ENCODE measurements at regions not wholly inside any gene's neighbourhood (a gene's known extent, or its start where the extent isn't known, plus 50 kb on each side); places are given as distances from the start of the nearest gene placed in this dataset.

GRCh38 chr6:167471548-167471930 is 146.7 kb downstream of the TTLL2 start:
- DNase-seq (ENCODE audit: low spot score in 2 of 2): peak in 1 of 2 donors; percentile 68
- intact Hi-C loops (cut with DNase I; ENCODE audit: low total_unique reads): no loop called here
- TF ChIP-seq CTCF (IDR thresholded peaks at IDR 0.05) (no peak), POLR2A (IDR thresholded peaks at IDR 0.05) (no peak)
- no peak overlapping the region for H3K4me3 ChIP-seq (ENCODE audit: low read depth, poor library complexity, severe bottlenecking)
- WGBS, 2 donors: 92 to 94% methylated on average over 10 of the region's 10 CpGs

GRCh38 chr6:167472148-167472547 is 147.3 kb downstream of the TTLL2 start:
- H3K4me3 ChIP-seq (ENCODE audit: low read depth, poor library complexity, severe bottlenecking): no peak overlapping the region
- peak in 1 of 2 donors; percentile 10 for DNase-seq (ENCODE audit: low spot score in 2 of 2)
- TF ChIP-seq CTCF (IDR thresholded peaks at IDR 0.05) (no peak), POLR2A (IDR thresholded peaks at IDR 0.05) (no peak)
- intact Hi-C loops (cut with DNase I; ENCODE audit: low total_unique reads): no loop called here
- 93 to 95% methylated on average over 4 of the region's 4 CpGs for WGBS, 2 donors

- no peak overlapping the region for H3K4me3 ChIP-seq (ENCODE audit: low read depth, poor library complexity, severe bottlenecking)
- intact Hi-C loops (cut with DNase I; ENCODE audit: low total_unique reads): no loop called here
- no peak for DNase-seq (ENCODE audit: low spot score in 2 of 2)
- 71 to 88% methylated on average over 1 of the region's 1 CpG for WGBS, 2 donors
- TF ChIP-seq POLR2A (IDR thresholded peaks at IDR 0.05) (no peak), CTCF (IDR thresholded peaks at IDR 0.05) (no peak)
These were observed 148.0 kb downstream of the TTLL2 start for GRCh38 chr6:167472880-167473279.

- TF ChIP-seq POLR2A (IDR thresholded peaks at IDR 0.05) (no peak), CTCF (IDR thresholded peaks at IDR 0.05) (no peak)
- WGBS, 2 donors: 83 to 86% methylated on average over 8 of the region's 8 CpGs
- DNase-seq (ENCODE audit: low spot score in 2 of 2): peak in 1 of 2 donors; percentile 76
- no peak overlapping the region for H3K4me3 ChIP-seq (ENCODE audit: low read depth, poor library complexity, severe bottlenecking)
- intact Hi-C loops (cut with DNase I; ENCODE audit: low total_unique reads): no loop called here
These were observed 149.3 kb downstream of the TTLL2 start for GRCh38 chr6:167474171-167474570.

- intact Hi-C loops (cut with DNase I; ENCODE audit: low total_unique reads): no loop called here
- DNase-seq (ENCODE audit: low spot score in 2 of 2): peak in 1 of 2 donors; percentile 76
- WGBS, 2 donors: 64 to 75% methylated on average over 3 of the region's 3 CpGs
- H3K4me3 ChIP-seq (ENCODE audit: low read depth, poor library complexity, severe bottlenecking): no peak overlapping the region
- no peak for TF ChIP-seq CTCF (IDR thresholded peaks at IDR 0.05)
- TF ChIP-seq POLR2A (IDR thresholded peaks at IDR 0.05): no peak
These were observed 149.8 kb downstream of the TTLL2 start for GRCh38 chr6:167474725-167475124.

GRCh38 chr6:167475947-167476346 is 151.1 kb downstream of the TTLL2 start:
- no peak overlapping the region for H3K4me3 ChIP-seq (ENCODE audit: low read depth, poor library complexity, severe bottlenecking)
- intact Hi-C loops (cut with DNase I; ENCODE audit: low total_unique reads): no loop called here
- DNase-seq (ENCODE audit: low spot score in 2 of 2): peak in 1 of 2 donors; percentile 31
- WGBS, 2 donors: 45 to 51% methylated on average over 9 of the region's 9 CpGs
- TF ChIP-seq CTCF (IDR thresholded peaks at IDR 0.05) (no peak), POLR2A (IDR thresholded peaks at IDR 0.05) (no peak)

Measured in lower leg skin (tissue), 4 donors.